Subcutaneous abdominal adipose tissue (tissue), 5 donors: ENCODE measurements at regions not wholly inside any gene's neighbourhood (a gene's known extent, or its start where the extent isn't known, plus 50 kb on each side); places are given as distances from the start of the nearest gene placed in this dataset.
A peak's percentile ranks its signal among the peaks of the same experiment; 100 is the strongest.

Source experiments
- H3K27ac ChIP-seq: one replicate; pipeline ENCODE4 v1.7.0; 2013; ENCODE audit warnings: low read depth, mild to moderate bottlenecking, inconsistent platforms, low read length, moderate library complexity
- H3K27me3 ChIP-seq, 5 donors: one replicate each; pipeline ENCODE4 v1.7.0; 2013; ENCODE audit warnings: low read length in 5 of 5, inconsistent platforms in 1 of 5; ENCODE audit not compliant: control insufficient read depth in 5 of 5, insufficient read depth in 4 of 5
- H3K36me3 ChIP-seq, 5 donors: one replicate each; pipeline ENCODE4 v1.7.0; 2013; ENCODE audit warnings: low read length in 5 of 5; ENCODE audit not compliant: control insufficient read depth in 5 of 5, insufficient read depth in 5 of 5
- H3K4me1 ChIP-seq, 5 donors: one replicate each; pipeline ENCODE4 v1.7.0; 2013; ENCODE audit warnings: low read length in 5 of 5, mild to moderate bottlenecking in 3 of 5, moderate library complexity in 1 of 5; ENCODE audit not compliant: control insufficient read depth in 5 of 5, insufficient read depth in 5 of 5
- H3K4me3 ChIP-seq, 5 donors: one replicate each; pipeline ENCODE4 v1.7.0; 2013; ENCODE audit warnings: low read length in 5 of 5, low read depth in 1 of 5
- H3K9ac ChIP-seq, 5 donors: one replicate each; pipeline ENCODE4 v1.7.0; 2013; ENCODE audit warnings: low read length in 5 of 5, mild to moderate bottlenecking in 4 of 5, moderate library complexity in 3 of 5
- H3K9me3 ChIP-seq, 5 donors: one replicate each; pipeline ENCODE4 v1.7.0; 2013; ENCODE audit warnings: low read length in 5 of 5; ENCODE audit not compliant: control insufficient read depth in 5 of 5
- donor health status: healthy.
- donor health status: healthy.
- donor health status: healthy.
- donor health status: healthy.
- donor health status: healthy.

DNA sequence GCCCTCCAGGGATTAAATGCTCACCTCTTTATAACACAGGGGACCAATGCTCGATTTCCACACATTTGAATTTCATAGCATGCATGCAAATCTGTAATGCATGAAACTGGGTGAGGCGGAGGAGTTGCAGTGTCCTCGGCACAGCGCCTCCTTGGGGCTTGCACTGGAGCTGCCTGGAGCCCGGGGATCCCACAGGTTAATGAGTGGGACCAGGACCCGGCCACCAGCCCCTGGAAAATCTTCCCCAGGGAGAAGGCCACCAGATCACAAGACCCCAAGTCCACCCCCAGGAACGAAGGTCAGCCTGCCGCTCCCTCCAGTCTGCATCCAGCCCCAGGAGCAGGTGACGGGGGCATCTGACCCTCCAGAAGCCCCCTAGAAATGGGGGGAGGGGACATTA lies 119.1 kb downstream of the MN1 start:
- Histone ChIP-seq H3K36me3 (no peaks in the 10 kb centered on the region), H3K4me3 (no peak overlapping the region), H3K27ac (no peak overlapping the region), H3K9ac (no peak overlapping the region), H3K9me3 (no peaks in the 10 kb centered on the region), H3K27me3 (no peaks in the 10 kb centered on the region), H3K4me1 (peaks cover 4 to 13% (median 10%) of the 10 kb centered on the region in 5 donors)

DNA sequence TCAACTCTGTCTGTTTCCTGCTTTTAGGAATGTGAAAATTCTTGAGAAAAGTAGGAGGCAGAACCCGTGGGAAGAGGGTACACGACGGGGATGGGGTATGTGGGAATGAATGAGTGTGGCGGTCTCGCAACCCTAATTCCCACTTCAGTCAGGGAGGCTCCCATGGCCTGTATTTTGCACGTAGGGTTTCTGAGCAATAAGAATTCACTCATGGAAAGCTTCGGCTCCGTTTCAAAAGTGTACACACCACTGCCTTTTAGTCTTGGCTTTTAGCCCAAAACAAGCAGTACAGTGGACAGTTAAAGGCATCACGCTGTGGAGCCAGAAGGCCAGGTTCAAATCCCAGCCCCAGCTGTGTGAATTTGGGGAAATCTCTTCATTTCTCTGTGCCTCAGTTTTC lies 116.7 kb downstream of the MN1 start:
- no peak overlapping the region for H3K9ac ChIP-seq
- no peaks in the 10 kb centered on the region for H3K27me3 ChIP-seq
- no peak overlapping the region for H3K4me3 ChIP-seq
- H3K4me1 ChIP-seq = peaks cover 4 to 13% (median 10%) of the 10 kb centered on the region in 5 donors
- no peaks in the 10 kb centered on the region for H3K36me3 ChIP-seq
- H3K9me3 ChIP-seq = peaks cover 0 to 8% (median 6%) of the 10 kb centered on the region in 5 donors
- no peak overlapping the region for H3K27ac ChIP-seq

- Histone ChIP-seq H3K27me3 (no peaks in the 10 kb centered on the region), H3K9ac (no peak overlapping the region), H3K36me3 (no peaks in the 10 kb centered on the region), H3K4me1 (peaks cover 4 to 13% (median 10%) of the 10 kb centered on the region in 5 donors), H3K9me3 (peaks cover 0 to 8% (median 6%) of the 10 kb centered on the region in 5 donors), H3K27ac (no peak overlapping the region), H3K4me3 (no peak overlapping the region)
Observed at GRCh38 chr22:27685515-27685914, 116.0 kb downstream of the MN1 start.

- no peak overlapping the region for H3K9ac ChIP-seq
- H3K36me3 ChIP-seq = no peaks in the 10 kb centered on the region
- no peak overlapping the region for H3K4me3 ChIP-seq
- no peaks in the 10 kb centered on the region for H3K27me3 ChIP-seq
- peak overlapping the region; percentile 32 for H3K27ac ChIP-seq
- H3K9me3 ChIP-seq = peaks cover 0 to 8% (median 6%) of the 10 kb centered on the region in 5 donors
- H3K4me1 ChIP-seq = peaks cover 4 to 13% (median 10%) of the 10 kb centered on the region in 5 donors
Observed at GRCh38 chr22:27685970-27686369, 115.6 kb downstream of the MN1 start.

GRCh38 chr22:27686534-27686933 lies 115.0 kb downstream of the MN1 start:
- H3K36me3 ChIP-seq = no peaks in the 10 kb centered on the region
- peak overlapping the region in 1 of 5 donors; percentile 57 for H3K9ac ChIP-seq
- H3K27me3 ChIP-seq = no peaks in the 10 kb centered on the region
- peak overlapping the region; percentile 32 for H3K27ac ChIP-seq
- H3K4me3 ChIP-seq = no peak overlapping the region
- peaks cover 0 to 8% (median 6%) of the 10 kb centered on the region in 5 donors for H3K9me3 ChIP-seq
- peaks cover 4 to 13% (median 10%) of the 10 kb centered on the region in 5 donors for H3K4me1 ChIP-seq

GRCh38 chr22:27687984-27688545 lies 113.5 kb downstream of the MN1 start:
- H3K9me3 ChIP-seq = peaks cover 0 to 8% (median 6%) of the 10 kb centered on the region in 5 donors
- H3K9ac ChIP-seq = no peak overlapping the region
- no peaks in the 10 kb centered on the region for H3K27me3 ChIP-seq
- no peak overlapping the region for H3K4me3 ChIP-seq
- H3K27ac ChIP-seq = no peak overlapping the region
- H3K4me1 ChIP-seq = peaks cover 4 to 13% (median 10%) of the 10 kb centered on the region in 5 donors
- H3K36me3 ChIP-seq = no peaks in the 10 kb centered on the region

DNA sequence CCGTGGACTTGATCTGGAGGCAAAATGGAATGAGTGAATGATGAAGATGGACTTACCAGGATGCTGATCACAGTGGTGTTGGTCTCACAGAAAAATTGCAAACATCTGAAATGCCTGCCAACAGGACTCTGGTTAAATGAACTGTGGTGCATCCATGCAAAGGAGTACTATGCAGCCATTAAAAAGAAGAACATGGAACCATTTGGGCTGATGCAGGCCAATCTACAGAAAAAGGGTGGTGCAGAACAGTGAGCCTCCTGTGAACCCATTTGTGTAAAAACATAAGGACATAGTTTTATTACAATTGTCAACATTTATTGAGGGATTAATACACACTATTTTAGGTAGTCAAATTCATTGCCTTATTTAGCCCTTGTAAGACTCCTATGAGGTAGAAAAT lies 111.9 kb downstream of the MN1 start:
- Histone ChIP-seq H3K9ac (no peak overlapping the region), H3K27ac (no peak overlapping the region), H3K36me3 (no peaks in the 10 kb centered on the region), H3K4me3 (no peak overlapping the region), H3K9me3 (peaks cover 0 to 8% (median 6%) of the 10 kb centered on the region in 5 donors), H3K4me1 (peaks cover 4 to 13% (median 10%) of the 10 kb centered on the region in 5 donors), H3K27me3 (no peaks in the 10 kb centered on the region)

DNA sequence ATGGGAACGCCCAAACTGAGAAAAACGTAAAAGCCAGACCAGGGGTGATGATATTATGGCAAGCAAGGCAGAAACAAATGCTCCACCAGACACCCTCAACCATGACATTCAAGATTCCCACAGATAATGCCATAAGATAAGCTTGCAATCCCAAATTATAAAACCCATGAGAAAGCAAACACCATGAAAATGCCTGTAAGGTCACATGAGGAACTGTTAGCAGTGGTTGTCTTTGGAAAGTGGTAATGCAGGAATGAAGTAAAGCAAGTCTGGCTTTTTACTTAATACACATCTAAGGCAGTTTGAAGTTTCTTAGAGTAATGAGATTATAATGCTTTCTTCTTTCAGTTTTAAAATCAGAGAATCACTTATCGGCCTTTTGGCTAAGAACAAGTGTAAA lies 111.0 kb downstream of the MN1 start:
- Histone ChIP-seq H3K4me1 (peaks cover 2 to 11% (median 10%) of the 10 kb centered on the region in 5 donors), H3K9me3 (peaks cover 0 to 8% (median 6%) of the 10 kb centered on the region in 5 donors), H3K9ac (no peak overlapping the region), H3K36me3 (no peaks in the 10 kb centered on the region), H3K27ac (no peak overlapping the region), H3K27me3 (no peaks in the 10 kb centered on the region), H3K4me3 (no peak overlapping the region)

- no peaks in the 10 kb centered on the region for H3K27me3 ChIP-seq
- no peaks in the 10 kb centered on the region for H3K36me3 ChIP-seq
- H3K4me3 ChIP-seq = no peak overlapping the region
- peaks cover 0 to 10% (median 10%) of the 10 kb centered on the region in 5 donors for H3K9me3 ChIP-seq
- H3K27ac ChIP-seq = no peak overlapping the region
- H3K9ac ChIP-seq = no peak overlapping the region
- peaks cover 0 to 6% (median 6%) of the 10 kb centered on the region in 5 donors for H3K4me1 ChIP-seq
Observed at GRCh38 chr22:27692243-27692642, 109.3 kb downstream of the MN1 start.

- Histone ChIP-seq H3K4me1 (peaks cover 0 to 6% (median 6%) of the 10 kb centered on the region in 5 donors), H3K9me3 (peaks cover 0 to 9% (median 5%) of the 10 kb centered on the region in 5 donors), H3K9ac (no peak overlapping the region)
Observed at GRCh38 chr22:27695925-27696324, 105.6 kb downstream of the MN1 start.

More at GRCh38 chr22:27695925-27696324, 105.6 kb downstream of the MN1 start:
- Histone ChIP-seq H3K27ac (no peak overlapping the region), H3K36me3 (no peaks in the 10 kb centered on the region), H3K4me3 (no peak overlapping the region), H3K27me3 (no peaks in the 10 kb centered on the region)
